ENCODE measurements at regions not wholly inside any gene's neighbourhood (a gene's known extent, or its start where the extent isn't known, plus 50 kb on each side); places are given as distances from the start of the nearest gene placed in this dataset.

DNA sequence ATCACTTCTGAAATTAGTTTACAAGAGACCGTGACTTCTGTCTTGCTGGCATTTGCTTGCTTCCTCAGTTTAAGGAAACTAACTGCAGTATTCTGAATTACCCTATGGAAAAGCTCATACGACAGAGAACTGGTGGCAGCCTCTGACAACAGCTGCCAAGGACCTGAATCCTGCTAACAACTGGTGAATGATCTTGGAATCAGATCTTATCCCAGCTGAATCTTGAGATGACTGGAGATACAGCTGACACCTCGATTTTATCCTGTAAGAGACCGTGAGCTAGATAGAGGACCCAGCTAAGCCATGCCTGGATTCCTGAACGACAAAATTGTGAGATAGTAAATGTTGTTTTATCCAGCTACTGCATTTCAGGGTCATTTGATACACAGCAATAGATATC lies 202.3 kb downstream of the OGFRL1 start:
- no peaks in the 10 kb centered on the region for H3K9me3 ChIP-seq
- H3K27ac ChIP-seq, result no peak overlapping the region
- no peaks in the 10 kb centered on the region for H3K36me3 ChIP-seq
- peaks cover 0 to 2% of the 10 kb centered on the region in 2 experiments for H3K4me1 ChIP-seq (ENCODE audit: control insufficient read depth in 1 of 2, insufficient read depth in 1 of 2, low read depth in 1 of 2, low read length in 1 of 2)
- no peak overlapping the region for H3K4me3 ChIP-seq (ENCODE audit: low read depth in 1 of 2, low read length in 1 of 2)
- H3K27me3 ChIP-seq, result peaks cover under 1% of the 10 kb centered on the region
- TF ChIP-seq, protein P1, sequence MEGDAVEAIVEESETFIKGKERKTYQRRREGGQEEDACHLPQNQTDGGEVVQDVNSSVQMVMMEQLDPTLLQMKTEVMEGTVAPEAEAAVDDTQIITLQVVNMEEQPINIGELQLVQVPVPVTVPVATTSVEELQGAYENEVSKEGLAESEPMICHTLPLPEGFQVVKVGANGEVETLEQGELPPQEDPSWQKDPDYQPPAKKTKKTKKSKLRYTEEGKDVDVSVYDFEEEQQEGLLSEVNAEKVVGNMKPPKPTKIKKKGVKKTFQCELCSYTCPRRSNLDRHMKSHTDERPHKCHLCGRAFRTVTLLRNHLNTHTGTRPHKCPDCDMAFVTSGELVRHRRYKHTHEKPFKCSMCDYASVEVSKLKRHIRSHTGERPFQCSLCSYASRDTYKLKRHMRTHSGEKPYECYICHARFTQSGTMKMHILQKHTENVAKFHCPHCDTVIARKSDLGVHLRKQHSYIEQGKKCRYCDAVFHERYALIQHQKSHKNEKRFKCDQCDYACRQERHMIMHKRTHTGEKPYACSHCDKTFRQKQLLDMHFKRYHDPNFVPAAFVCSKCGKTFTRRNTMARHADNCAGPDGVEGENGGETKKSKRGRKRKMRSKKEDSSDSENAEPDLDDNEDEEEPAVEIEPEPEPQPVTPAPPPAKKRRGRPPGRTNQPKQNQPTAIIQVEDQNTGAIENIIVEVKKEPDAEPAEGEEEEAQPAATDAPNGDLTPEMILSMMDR (IDR thresholded peaks at IDR 0.05), result no peak

DNA sequence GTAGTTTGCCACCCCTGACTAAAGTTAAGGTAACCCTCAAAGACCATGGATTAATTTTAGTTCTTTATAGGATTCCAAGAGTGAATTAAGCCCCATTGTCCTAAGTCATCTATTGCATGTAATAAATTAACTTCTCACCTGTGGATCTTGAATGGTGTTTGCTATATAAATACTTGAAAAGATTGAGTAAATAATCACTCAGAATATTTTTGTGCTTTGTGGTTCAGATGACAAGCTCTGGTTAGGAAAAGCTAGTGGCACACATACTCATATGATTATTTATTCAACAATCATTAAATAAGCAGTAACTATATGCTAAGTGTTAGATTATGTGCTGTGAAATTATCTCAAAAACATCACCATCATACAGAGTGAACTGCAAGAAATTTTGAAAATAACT lies 203.2 kb downstream of the OGFRL1 start:
- Histone ChIP-seq H3K27me3 (peaks cover 5% of the 10 kb centered on the region), H3K4me1 (ENCODE audit: control insufficient read depth in 1 of 2, insufficient read depth in 1 of 2, low read depth in 1 of 2, low read length in 1 of 2) (peaks cover 0 to 4% of the 10 kb centered on the region in 2 experiments), H3K27ac (no peak overlapping the region), H3K36me3 (no peaks in the 10 kb centered on the region), H3K4me3 (ENCODE audit: low read depth in 1 of 2, low read length in 1 of 2) (no peak overlapping the region), H3K9me3 (no peaks in the 10 kb centered on the region)
- TF ChIP-seq, protein P1 (IDR thresholded peaks at IDR 0.05), result no peak

DNA sequence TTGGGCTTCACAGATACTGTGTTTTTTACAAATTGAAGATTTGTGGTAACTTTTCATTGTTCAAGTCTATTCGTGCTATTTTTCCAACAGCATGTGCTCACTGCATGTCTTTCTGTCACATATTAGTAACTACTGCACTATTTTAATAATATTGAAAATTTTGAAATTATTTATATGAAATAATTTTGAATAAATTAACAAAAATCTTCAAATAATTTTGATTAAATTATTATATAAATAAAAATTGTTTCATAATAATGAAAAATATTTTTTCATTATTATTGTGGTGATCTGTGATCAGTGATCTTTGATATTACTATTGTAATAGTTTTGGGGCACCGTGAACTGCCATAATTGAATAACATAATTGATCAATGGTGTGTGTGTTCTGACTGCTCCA lies 204.1 kb downstream of the OGFRL1 start:
- H3K27ac ChIP-seq, result no peak overlapping the region
- peaks cover 0 to 4% of the 10 kb centered on the region in 2 experiments for H3K4me1 ChIP-seq (ENCODE audit: control insufficient read depth in 1 of 2, insufficient read depth in 1 of 2, low read depth in 1 of 2, low read length in 1 of 2)
- H3K36me3 ChIP-seq, result no peaks in the 10 kb centered on the region
- TF ChIP-seq, protein P1 (IDR thresholded peaks at IDR 0.05), result no peak
- peaks cover 5% of the 10 kb centered on the region for H3K27me3 ChIP-seq
- H3K9me3 ChIP-seq, result no peaks in the 10 kb centered on the region
- no peak overlapping the region for H3K4me3 ChIP-seq (ENCODE audit: low read depth in 1 of 2, low read length in 1 of 2)

DNA sequence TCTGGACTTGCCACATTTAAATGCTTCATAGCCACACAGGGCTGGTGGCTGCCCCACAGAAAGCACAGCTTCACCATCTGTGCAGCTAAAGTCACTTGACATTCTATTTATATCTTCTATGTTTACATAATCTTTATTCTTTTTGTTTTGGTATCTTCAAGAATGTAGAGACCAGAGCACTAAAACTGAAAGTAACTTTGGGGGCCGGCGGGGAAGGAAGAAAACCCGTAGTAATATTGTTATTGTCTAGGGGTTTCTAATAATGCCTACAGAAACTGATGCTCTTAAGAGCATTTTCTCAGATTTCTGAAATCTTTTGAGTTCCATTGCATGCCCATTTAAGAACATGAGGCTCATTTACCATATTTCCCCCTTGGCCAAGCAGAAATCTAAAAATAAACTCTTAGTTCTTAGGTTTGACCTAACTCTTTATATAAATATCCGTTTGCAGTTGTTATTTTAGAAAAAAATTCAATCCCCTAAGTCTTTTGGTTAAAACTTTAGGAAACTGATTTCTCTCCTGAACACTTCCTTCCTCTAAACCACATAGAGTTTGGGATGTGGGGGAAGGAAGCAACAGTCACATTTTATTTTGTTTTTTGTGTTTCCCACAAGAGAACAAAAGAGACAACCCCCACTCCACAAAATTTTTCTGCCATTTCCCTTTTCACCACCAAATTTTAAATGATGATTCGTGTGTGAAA lies 207.6 kb downstream of the OGFRL1 start:
- peaks cover 5% of the 10 kb centered on the region for H3K27me3 ChIP-seq
- peaks cover 0 to 4% of the 10 kb centered on the region in 2 experiments for H3K4me1 ChIP-seq (ENCODE audit: control insufficient read depth in 1 of 2, insufficient read depth in 1 of 2, low read depth in 1 of 2, low read length in 1 of 2)
- H3K4me3 ChIP-seq (ENCODE audit: low read depth in 1 of 2, low read length in 1 of 2), result peak overlapping the region in 1 of 2 experiments; percentile 16
- TF ChIP-seq, protein P1 (IDR thresholded peaks at IDR 0.05), result no peak
- H3K9me3 ChIP-seq, result no peaks in the 10 kb centered on the region
- H3K36me3 ChIP-seq, result no peaks in the 10 kb centered on the region
- no peak overlapping the region for H3K27ac ChIP-seq

DNA sequence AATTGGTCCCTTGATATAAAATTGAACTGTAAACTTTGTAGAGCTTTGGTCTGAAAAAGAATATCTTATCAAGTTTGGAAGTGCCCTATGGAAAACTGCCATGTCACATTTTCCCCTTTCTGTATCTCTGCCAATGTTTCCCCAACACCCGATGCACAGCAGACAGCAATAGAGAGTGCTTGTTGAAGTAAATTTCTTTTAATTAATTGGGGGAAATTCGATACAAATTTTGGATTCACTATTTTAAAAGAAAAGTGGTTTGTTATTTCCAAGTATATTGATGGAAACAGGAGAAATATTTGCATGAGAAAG lies 208.1 kb downstream of the OGFRL1 start:
- H3K36me3 ChIP-seq, result no peaks in the 10 kb centered on the region
- TF ChIP-seq, protein P1 (IDR thresholded peaks at IDR 0.05), result no peak
- H3K4me1 ChIP-seq (ENCODE audit: control insufficient read depth in 1 of 2, insufficient read depth in 1 of 2, low read depth in 1 of 2, low read length in 1 of 2), result peaks cover 0 to 4% of the 10 kb centered on the region in 2 experiments
- H3K27ac ChIP-seq, result no peak overlapping the region
- H3K9me3 ChIP-seq, result no peaks in the 10 kb centered on the region
- peaks cover 5% of the 10 kb centered on the region for H3K27me3 ChIP-seq
- no peak overlapping the region for H3K4me3 ChIP-seq (ENCODE audit: low read depth in 1 of 2, low read length in 1 of 2)
